SK-N-MC (cell line): ENCODE measurements at regions not wholly inside any gene's neighbourhood (a gene's known extent, or its start where the extent isn't known, plus 50 kb on each side); places are given as distances from the start of the nearest gene placed in this dataset.
A peak's percentile ranks its signal among the peaks of the same experiment; 100 is the strongest.
"Not testable (repeated sequence)": the region's sequence is repeated elsewhere in the genome, so short reads cannot be mapped to it uniquely, and the experiment has no call there.

Experiments
- DNase-seq: peaks from one replicate; pipeline ENCODE4 v3.0.0-alpha.2; 2011; ENCODE audit warnings: low read depth, low spot score
- H3K27ac ChIP-seq: fragments of 200-600 bp; sonication (generic); 2 replicates; pipeline ENCODE4 v1.5.1; 2016; ENCODE audit warnings: mixed run types
- H3K36me3 ChIP-seq: fragments of 200-600 bp; sonication (generic); 2 replicates; pipeline ENCODE4 v1.6.1; 2017; ENCODE audit warnings: antibody characterized with exemption, low read length, mixed read lengths; ENCODE audit not compliant: insufficient read depth
- H3K4me3 ChIP-seq: fragments of 200-600 bp; sonication (generic); 2 replicates; pipeline ENCODE4 v1.5.1; 2016
- H3K9ac ChIP-seq: fragments of 200-600 bp; sonication (generic); 2 replicates; pipeline ENCODE4 v1.8.0; 2017; ENCODE audit warnings: mixed run types, mixed read lengths; ENCODE audit not compliant: insufficient read length
- H3K9me3 ChIP-seq: fragments of 200-600 bp; sonication (generic); 2 replicates; pipeline ENCODE4 v1.6.1; 2017; ENCODE audit warnings: low read depth, mild to moderate bottlenecking, antibody characterized with exemption, low read length, moderate library complexity, mixed read lengths
- EZH2 ChIP-seq: fragments of 200-600 bp; sonication (generic); IDR thresholded peaks from one replicate; pipeline ENCODE4 v1.6.1; 2017; ENCODE audit warnings: antibody characterized with exemption
- FOXP2 ChIP-seq: optimal IDR thresholded peaks from 2 replicates; pipeline ENCODE3; 2011; ENCODE audit warnings: mild to moderate bottlenecking, moderate library complexity; ENCODE audit not compliant: insufficient read depth; ENCODE audit errors: extremely low read length, control extremely low read depth
- POLR2AphosphoS5 ChIP-seq: IDR thresholded peaks from 2 replicates; pipeline ENCODE4 v1.6.1; 2012; ENCODE audit warnings: mild to moderate bottlenecking, low read depth, low read length, borderline replicate concordance

DNA sequence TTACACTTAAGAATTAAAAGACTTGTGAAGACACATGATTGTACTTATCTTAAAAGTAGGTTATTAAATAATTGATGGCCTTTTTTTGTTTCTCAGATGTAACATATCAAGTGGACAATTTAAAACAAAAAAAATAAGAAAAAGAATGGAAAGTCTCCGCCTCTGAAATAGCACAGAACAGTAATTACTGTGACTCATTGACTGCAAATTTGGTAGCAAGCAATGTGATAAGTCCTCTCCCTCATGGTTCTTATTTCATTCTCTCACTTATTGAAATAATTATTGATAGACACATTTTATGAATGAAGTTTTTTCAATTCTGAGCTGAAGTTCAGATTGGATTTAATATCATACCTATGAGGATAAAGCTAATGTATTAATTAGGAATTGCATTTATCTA is 717.9 kb upstream of the LUZP2 start:
- Histone ChIP-seq H3K36me3 (no peaks in the 10 kb centered on the region), H3K4me3 (no peak overlapping the region; the same call in 1 of the 2 replicates), H3K27ac (peak overlapping the region; percentile 84; the same call in 1 of the 2 replicates), H3K9me3 (no peaks in the 10 kb centered on the region), H3K9ac (no peak overlapping the region)
- TF ChIP-seq EZH2: no peak
- TF ChIP-seq FOXP2: no peak
- no peak for TF ChIP-seq POLR2AphosphoS5
- no peak for DNase-seq

GRCh38 chr11:23780231-23780630 is 716.6 kb upstream of the LUZP2 start:
- H3K4me3 ChIP-seq: no peak overlapping the region
- no peak for DNase-seq

DNA sequence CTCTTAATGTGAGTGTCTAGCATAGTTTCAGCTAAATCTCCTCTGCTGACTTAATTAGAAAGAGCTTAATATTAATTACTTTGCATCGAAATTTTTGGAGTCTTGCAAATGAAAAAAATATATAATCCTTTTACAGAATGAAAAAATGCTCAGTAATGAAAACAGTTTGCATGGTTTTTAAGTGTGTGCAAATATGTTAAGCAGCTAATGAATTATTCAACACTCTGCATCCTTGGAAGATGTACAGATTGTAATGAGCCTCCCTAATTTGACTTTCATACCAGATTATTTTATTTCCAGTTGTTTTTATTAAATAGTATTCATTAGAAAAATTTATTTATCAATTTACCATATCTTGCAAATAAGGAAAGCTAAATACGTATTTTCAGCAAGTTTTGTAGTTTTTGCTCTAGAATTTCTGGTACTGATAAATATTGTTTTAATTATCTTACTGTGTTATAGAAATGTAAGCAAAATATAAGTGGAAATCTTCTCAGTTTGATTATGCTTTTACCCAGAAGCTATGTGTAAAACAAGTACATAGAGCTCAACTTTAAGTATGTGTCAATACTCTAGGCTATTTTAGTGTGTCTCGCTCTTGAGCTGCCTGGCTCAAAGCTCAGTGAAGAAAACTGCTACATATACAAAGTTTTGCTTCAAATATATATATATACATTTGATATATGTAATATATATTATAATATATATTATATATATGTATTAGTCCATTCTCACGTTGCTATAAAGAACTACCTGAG is 714.9 kb upstream of the LUZP2 start:
- Histone ChIP-seq H3K4me3 (peak overlapping the region; percentile 60; the same call in 1 of the 2 replicates), H3K27ac (peak overlapping the region; percentile 82; the same call in 1 of the 2 replicates), H3K9me3 (no peaks in the 10 kb centered on the region), H3K36me3 (no peaks in the 10 kb centered on the region), H3K9ac (no peak overlapping the region)
- DNase-seq: no peak
- no peak for TF ChIP-seq EZH2
- no peak for TF ChIP-seq FOXP2
- no peak for TF ChIP-seq POLR2AphosphoS5

More at GRCh38 chr11:23780231-23780630, 716.6 kb upstream of the LUZP2 start:
- Histone ChIP-seq H3K36me3 (no peaks in the 10 kb centered on the region), H3K27ac (peak overlapping the region; percentile 84; the same call in 1 of the 2 replicates), H3K9me3 (no peaks in the 10 kb centered on the region), H3K9ac (no peak overlapping the region)
- TF ChIP-seq EZH2 (no peak), POLR2AphosphoS5 (no peak), FOXP2 (no peak)

GRCh38 chr11:23786974-23787373 is 709.9 kb upstream of the LUZP2 start:
- not testable (repeated sequence) for H3K36me3 ChIP-seq, DNase-seq, H3K9ac ChIP-seq, H3K9me3 ChIP-seq, H3K27ac ChIP-seq, H3K4me3 ChIP-seq

DNA sequence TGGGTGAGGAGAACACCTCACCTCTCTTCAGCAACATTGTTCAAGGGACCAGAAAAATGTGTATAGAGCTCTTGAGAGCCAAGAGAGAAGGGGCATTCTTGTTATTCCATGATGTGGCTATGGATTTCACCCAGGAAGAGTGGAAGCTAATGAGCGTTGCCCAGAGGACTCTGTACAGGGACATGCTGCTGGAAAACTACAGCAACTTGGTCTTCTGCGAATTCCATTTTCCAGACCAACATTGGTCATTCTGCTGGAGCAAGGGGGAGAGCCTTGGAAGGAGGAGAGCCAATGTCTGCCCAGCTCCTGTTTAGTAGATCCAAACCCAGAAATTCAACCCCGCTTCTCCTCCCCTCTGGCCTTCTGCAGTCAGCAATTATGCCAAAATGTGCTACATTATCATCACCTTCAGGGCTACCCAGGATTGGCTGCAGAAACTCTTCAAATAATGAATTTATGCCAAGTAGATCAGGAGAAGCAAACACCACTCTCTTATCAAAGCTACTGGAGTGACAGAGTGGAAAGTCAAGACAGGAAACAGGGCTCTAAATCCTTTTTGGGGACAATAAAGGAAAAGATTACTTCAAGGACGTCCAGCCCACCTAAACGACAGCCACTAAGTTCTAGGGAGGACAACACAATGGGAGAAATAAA is 707.5 kb upstream of the LUZP2 start:
- H3K9ac ChIP-seq: no peak overlapping the region
- no peak for DNase-seq
- no peak for TF ChIP-seq EZH2
- TF ChIP-seq FOXP2: no peak
- TF ChIP-seq POLR2AphosphoS5: no peak
- no peak overlapping the region for H3K4me3 ChIP-seq
- no peaks in the 10 kb centered on the region for H3K36me3 ChIP-seq
- no peaks in the 10 kb centered on the region for H3K9me3 ChIP-seq
- no peak overlapping the region for H3K27ac ChIP-seq

DNA sequence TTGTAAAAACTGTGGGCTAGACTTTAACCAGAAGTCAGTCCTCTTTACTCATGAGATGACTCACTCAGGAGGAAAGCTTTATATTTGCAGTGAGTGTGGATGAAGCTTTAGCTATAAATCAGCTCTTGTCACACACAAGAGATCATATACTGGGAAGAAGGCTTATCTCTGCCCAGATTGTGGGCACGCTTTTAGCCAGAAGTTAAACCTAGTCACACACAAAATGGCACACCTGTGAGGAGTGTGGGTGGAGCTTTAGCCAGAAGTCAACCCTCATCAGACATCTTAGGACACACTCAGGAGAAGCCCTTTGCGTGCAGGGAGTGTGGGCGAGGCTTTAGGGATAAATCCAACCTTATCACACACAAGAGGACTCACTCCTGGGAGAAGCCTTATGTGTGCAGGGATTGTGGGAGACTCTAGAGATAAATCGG is 706.9 kb upstream of the LUZP2 start:
- Histone ChIP-seq H3K27ac (no peak overlapping the region), H3K36me3 (no peaks in the 10 kb centered on the region), H3K4me3 (no peak overlapping the region), H3K9ac (no peak overlapping the region), H3K9me3 (no peaks in the 10 kb centered on the region)
- no peak for TF ChIP-seq EZH2
- no peak for TF ChIP-seq POLR2AphosphoS5
- TF ChIP-seq FOXP2: no peak
- no peak for DNase-seq

- H3K9me3 ChIP-seq: no peaks in the 10 kb centered on the region
- H3K27ac ChIP-seq: no peak overlapping the region
- no peaks in the 10 kb centered on the region for H3K36me3 ChIP-seq
- no peak overlapping the region for H3K4me3 ChIP-seq
- DNase-seq: no peak
- no peak for TF ChIP-seq EZH2
- no peak for TF ChIP-seq POLR2AphosphoS5
- no peak for TF ChIP-seq FOXP2
- no peak overlapping the region for H3K9ac ChIP-seq
These were observed 699.0 kb upstream of the LUZP2 start for GRCh38 chr11:23797624-23798419.

DNA sequence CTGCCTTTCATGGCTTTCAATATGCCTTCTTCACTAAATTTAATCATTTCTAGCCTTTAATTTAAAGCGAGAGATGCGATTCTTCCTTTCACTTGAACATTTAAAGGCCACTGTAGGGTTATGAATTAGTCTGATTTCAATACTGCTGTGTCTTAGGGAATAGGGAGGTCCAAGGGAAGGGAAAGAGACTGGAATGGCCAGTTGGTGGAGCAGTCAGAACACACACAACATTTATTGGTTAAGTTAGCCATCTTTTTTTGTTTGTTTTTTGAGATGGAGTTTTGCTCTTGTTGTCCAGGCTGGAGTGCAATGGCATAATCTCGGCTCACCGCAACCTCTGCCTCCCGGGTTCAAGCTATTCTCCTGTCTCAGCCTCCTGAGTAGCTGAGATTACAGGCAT is 662.5 kb upstream of the LUZP2 start:
- H3K9me3 ChIP-seq, DNase-seq, H3K36me3 ChIP-seq, H3K27ac ChIP-seq, H3K9ac ChIP-seq, H3K4me3 ChIP-seq: not testable (repeated sequence)
